PC-3 (cell line): ENCODE measurements at regions not wholly inside any gene's neighbourhood (a gene's known extent, or its start where the extent isn't known, plus 50 kb on each side); places are given as distances from the start of the nearest gene placed in this dataset.

Experiments
- ATAC-seq: fragments of 200-7000 bp; cut with Tn5 transposase; 2 replicates; pipeline ENCODE4 v1.9.1; 2020; ENCODE audit warnings: mild to moderate bottlenecking, moderate library complexity
- BruUV-seq: library from RNA; stranded (reverse); fragments of 400-500 nt; replicated peaks from 2 replicates; lab custom pipeline; 2021; lab: Mats Ljungman, UMichigan
- CTCF ChIA-PET: fragments of 300-600 bp; sonication (Branson Sonifier 250); formaldehyde crosslinking; loops from one replicate; lab custom pipeline; 2022; ENCODE audit warnings: antibody characterized with exemption; lab: Charles Lee
- POLR2A ChIA-PET: fragments of 300-600 bp; sonication (Branson Sonifier 250); formaldehyde crosslinking; loops from one replicate; lab custom pipeline; 2022; ENCODE audit warnings: antibody characterized with exemption; ENCODE audit not compliant: unreplicated experiment; lab: Charles Lee
- DNase-seq: peaks from one replicate; pipeline ENCODE4 v3.0.0-alpha.2; 2015
- H2AFZ ChIP-seq: fragments of 300-600 bp; sonication (generic); 2 replicates; pipeline ENCODE4 v1.6.0; 2016; ENCODE audit warnings: antibody characterized with exemption, low read length
- H3F3A ChIP-seq: fragments of 300-600 bp; sonication (generic); one replicate; pipeline ENCODE4 v1.6.0; 2017; ENCODE audit warnings: antibody characterized with exemption, low read length, control low read depth, mild to moderate bottlenecking; ENCODE audit not compliant: unreplicated experiment
- H3K27ac ChIP-seq: fragments of 300-600 bp; sonication (generic); 2 replicates; pipeline ENCODE4 v1.5.1; 2016; ENCODE audit warnings: mild to moderate bottlenecking, low read length
- H3K27me3 ChIP-seq: fragments of 300-600 bp; sonication (generic); 2 replicates; pipeline ENCODE4 v1.6.1; 2016; ENCODE audit warnings: low read length, mixed read lengths
- H3K36me3 ChIP-seq: fragments of 300-600 bp; sonication (generic); 2 replicates; pipeline ENCODE4 v1.6.1; 2016; ENCODE audit warnings: low read depth, mixed run types, low read length, mixed read lengths
- H3K4me1 ChIP-seq: fragments of 300-600 bp; sonication (generic); 2 replicates; pipeline ENCODE4 v1.5.1; 2016; ENCODE audit warnings: low read length; ENCODE audit not compliant: insufficient read depth
- H3K4me2 ChIP-seq: fragments of 300-600 bp; sonication (generic); 2 replicates; pipeline ENCODE4 v1.6.0; 2016; ENCODE audit warnings: low read length
- H3K4me3 ChIP-seq: fragments of 300-600 bp; sonication (generic); 2 replicates; pipeline ENCODE4 v1.5.1; 2016; ENCODE audit warnings: mild to moderate bottlenecking, low read length, mixed read lengths
- H3K79me2 ChIP-seq: fragments of 300-600 bp; sonication (generic); 2 replicates; pipeline ENCODE4 v1.6.1; 2017; ENCODE audit warnings: low read length, mixed read lengths
- H3K9ac ChIP-seq: fragments of 300-600 bp; sonication (generic); 2 replicates; pipeline ENCODE4 v1.6.0; 2016; ENCODE audit warnings: mild to moderate bottlenecking, low read length
- H3K9me2 ChIP-seq: fragments of 300-600 bp; sonication (generic); replicated peaks from 2 replicates; pipeline ENCODE4 v1.6.1; 2016; ENCODE audit warnings: mixed run types, low read length, mixed read lengths
- H3K9me3 ChIP-seq: fragments of 300-600 bp; sonication (generic); 2 replicates; pipeline ENCODE4 v1.6.1; 2016; ENCODE audit warnings: low read length, mixed read lengths
- H4K20me1 ChIP-seq: fragments of 300-600 bp; sonication (generic); 2 replicates; pipeline ENCODE4 v1.6.1; 2016; ENCODE audit warnings: low read length, mixed read lengths
- EZH2 ChIP-seq: fragments of 300-600 bp; sonication (generic); IDR thresholded peaks from one replicate; pipeline ENCODE4 v1.6.1; 2017; ENCODE audit warnings: antibody characterized with exemption, mild to moderate bottlenecking, low read length; ENCODE audit not compliant: unreplicated experiment
- EZH2phosphoT487 ChIP-seq: fragments of 300-600 bp; sonication (generic); IDR thresholded peaks from 2 replicates; pipeline ENCODE4 v1.6.1; 2018; ENCODE audit warnings: mild to moderate bottlenecking, antibody characterized with exemption, low read length, borderline replicate concordance
- intact Hi-C: fragments of 100-400 bp; cut with micrococcal nuclease; formaldehyde crosslinking; loops from 2 replicates; pipeline ENCODE4 v1.9.0; 2023
- TF ChIP-seq, protein P1 (sequence below): fragments of 300-600 bp; sonication (generic); conservative IDR thresholded peaks from 2 replicates; pipeline ENCODE4 v1.5.1; 2017; ENCODE audit warnings: antibody characterized with exemption, low read depth, mild to moderate bottlenecking, low read length

DNA sequence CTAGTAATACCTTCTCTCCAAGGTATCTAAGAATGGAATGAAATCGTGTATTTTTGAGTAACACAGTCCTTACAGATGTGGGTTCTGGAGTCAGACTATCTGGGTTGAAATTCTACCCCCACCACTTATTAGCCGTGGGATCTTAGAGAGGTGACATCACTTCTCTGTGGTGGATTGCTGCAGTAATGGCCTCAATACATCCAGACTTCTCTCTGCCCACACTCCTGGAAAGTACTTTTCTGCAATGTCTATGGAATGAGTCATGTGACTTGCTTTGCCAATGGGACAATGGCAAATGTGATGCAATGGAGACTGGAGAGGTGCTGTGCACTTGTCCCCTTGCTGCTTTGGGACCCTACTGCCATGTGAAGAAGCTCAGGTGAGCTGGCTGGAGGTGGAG, 418.2 kb downstream of the HAPSTR1 start:
- ChIA-PET CTCF (no interaction called here), POLR2A (no interaction called here)
- Histone ChIP-seq H3K79me2 (no peaks in the 10 kb centered on the region), H4K20me1 (no peaks in the 10 kb centered on the region), H3K27ac (no peak overlapping the region), H3K4me2 (no peak overlapping the region), H3K9me2 (no peaks in the 10 kb centered on the region), H3K9me3 (no peaks in the 10 kb centered on the region), H3K4me1 (no peaks in the 10 kb centered on the region), H3K9ac (no peak overlapping the region), H3K4me3 (no peak overlapping the region), H3K27me3 (no peaks in the 10 kb centered on the region), H3F3A (no peaks in the 10 kb centered on the region), H2AFZ (no peak overlapping the region), H3K36me3 (no peaks in the 10 kb centered on the region)
- intact Hi-C loops = no loop called here
- TF ChIP-seq EZH2 (no peak), EZH2phosphoT487 (no peak)
- TF ChIP-seq, protein P1, sequence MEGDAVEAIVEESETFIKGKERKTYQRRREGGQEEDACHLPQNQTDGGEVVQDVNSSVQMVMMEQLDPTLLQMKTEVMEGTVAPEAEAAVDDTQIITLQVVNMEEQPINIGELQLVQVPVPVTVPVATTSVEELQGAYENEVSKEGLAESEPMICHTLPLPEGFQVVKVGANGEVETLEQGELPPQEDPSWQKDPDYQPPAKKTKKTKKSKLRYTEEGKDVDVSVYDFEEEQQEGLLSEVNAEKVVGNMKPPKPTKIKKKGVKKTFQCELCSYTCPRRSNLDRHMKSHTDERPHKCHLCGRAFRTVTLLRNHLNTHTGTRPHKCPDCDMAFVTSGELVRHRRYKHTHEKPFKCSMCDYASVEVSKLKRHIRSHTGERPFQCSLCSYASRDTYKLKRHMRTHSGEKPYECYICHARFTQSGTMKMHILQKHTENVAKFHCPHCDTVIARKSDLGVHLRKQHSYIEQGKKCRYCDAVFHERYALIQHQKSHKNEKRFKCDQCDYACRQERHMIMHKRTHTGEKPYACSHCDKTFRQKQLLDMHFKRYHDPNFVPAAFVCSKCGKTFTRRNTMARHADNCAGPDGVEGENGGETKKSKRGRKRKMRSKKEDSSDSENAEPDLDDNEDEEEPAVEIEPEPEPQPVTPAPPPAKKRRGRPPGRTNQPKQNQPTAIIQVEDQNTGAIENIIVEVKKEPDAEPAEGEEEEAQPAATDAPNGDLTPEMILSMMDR = no peak
- DNase-seq = no peak
- no peak for ATAC-seq
- no TSS peak for BruUV-seq

DNA sequence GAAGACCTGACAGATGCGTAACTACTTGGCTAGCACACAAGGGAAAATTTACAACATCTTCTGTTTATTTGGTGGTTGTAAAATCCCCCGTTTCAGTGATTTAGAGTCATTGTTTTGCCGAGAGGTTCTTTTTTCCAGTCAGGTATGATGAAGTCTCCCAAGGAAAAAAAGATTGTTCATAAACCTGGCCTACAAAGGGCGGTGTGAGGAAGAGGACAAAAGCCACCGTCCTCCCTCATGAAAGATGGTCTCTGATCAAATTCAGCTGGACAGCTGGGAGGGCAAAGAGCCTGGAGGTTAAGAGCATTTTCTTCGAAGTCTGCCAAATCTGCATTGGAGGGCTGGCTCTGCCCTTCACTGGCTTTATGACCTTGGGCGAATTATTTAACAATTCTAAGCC, 419.9 kb downstream of the HAPSTR1 start:
- Histone ChIP-seq H3K4me1 (no peaks in the 10 kb centered on the region), H3K4me2 (no peak overlapping the region), H3K9me2 (no peaks in the 10 kb centered on the region), H3K27ac (no peak overlapping the region), H2AFZ (no peak overlapping the region), H3K79me2 (no peaks in the 10 kb centered on the region), H4K20me1 (no peaks in the 10 kb centered on the region), H3F3A (no peaks in the 10 kb centered on the region), H3K9me3 (no peaks in the 10 kb centered on the region), H3K4me3 (no peak overlapping the region), H3K9ac (no peak overlapping the region), H3K27me3 (no peaks in the 10 kb centered on the region), H3K36me3 (no peaks in the 10 kb centered on the region)
- ATAC-seq (no peak), DNase-seq (no peak)
- ChIA-PET POLR2A (no interaction called here), CTCF (no interaction called here)
- intact Hi-C loops = no loop called here
- TF ChIP-seq, protein P1 = no peak
- TF ChIP-seq EZH2phosphoT487 = no peak
- TF ChIP-seq EZH2 = no peak
- BruUV-seq = no TSS peak

DNA sequence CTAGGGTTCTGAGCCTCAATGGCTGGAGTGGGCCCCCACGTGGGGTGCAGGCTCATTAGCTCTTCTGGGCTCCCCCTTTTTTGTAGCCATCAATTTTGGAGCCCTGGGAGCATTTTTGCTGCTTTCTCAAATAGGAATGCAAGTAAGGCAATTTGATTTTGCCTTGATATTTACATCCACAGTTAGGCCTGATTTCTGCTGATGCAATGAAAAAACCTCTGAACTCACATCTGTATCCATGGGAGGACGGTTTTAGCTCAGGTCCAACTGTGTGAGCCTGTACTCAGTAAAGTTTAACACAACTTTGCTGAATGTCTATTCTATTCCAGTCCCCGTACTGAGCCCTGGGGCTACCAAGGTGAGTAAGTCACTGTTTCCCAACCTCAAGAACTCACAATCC, 425.0 kb downstream of the HAPSTR1 start:
- no peak for DNase-seq
- no peaks in the 10 kb centered on the region for H4K20me1 ChIP-seq
- H3K27me3 ChIP-seq = no peaks in the 10 kb centered on the region
- intact Hi-C loops = no loop called here
- no peaks in the 10 kb centered on the region for H3K9me2 ChIP-seq
- H2AFZ ChIP-seq = no peak overlapping the region
- no peak for TF ChIP-seq EZH2
- TF ChIP-seq, protein P1 = no peak
- TF ChIP-seq EZH2phosphoT487 = no peak
- no peak overlapping the region for H3K4me2 ChIP-seq
- no peaks in the 10 kb centered on the region for H3K9me3 ChIP-seq
- POLR2A ChIA-PET = no interaction called here
- no peak for ATAC-seq
- no peaks in the 10 kb centered on the region for H3F3A ChIP-seq
- no TSS peak for BruUV-seq
- no peak overlapping the region for H3K27ac ChIP-seq
- no peaks in the 10 kb centered on the region for H3K79me2 ChIP-seq
- no peak overlapping the region for H3K4me3 ChIP-seq
- no peaks in the 10 kb centered on the region for H3K4me1 ChIP-seq
- CTCF ChIA-PET = no interaction called here
- H3K9ac ChIP-seq = no peak overlapping the region
- H3K36me3 ChIP-seq = no peaks in the 10 kb centered on the region
